ENCODE measurements at regions not wholly inside any gene's neighbourhood (a gene's known extent, or its start where the extent isn't known, plus 50 kb on each side); places are given as distances from the start of the nearest gene placed in this dataset.
"Not testable (repeated sequence)": the region's sequence is repeated elsewhere in the genome, so short reads cannot be mapped to it uniquely, and the experiment has no call there.

- TF ChIP-seq CTCF, POLR2A (IDR thresholded peaks at IDR 0.05): not testable (repeated sequence)
Observed at GRCh38 chr21:8998480-8998879, 1522.9 kb upstream of the TPTE start.

All from esophagus squamous epithelium (tissue), 4 donors.